ENCODE measurements at regions not wholly inside any gene's neighbourhood (a gene's known extent, or its start where the extent isn't known, plus 50 kb on each side); places are given as distances from the start of the nearest gene placed in this dataset.
"Not testable (repeated sequence)": the region's sequence is repeated elsewhere in the genome, so short reads cannot be mapped to it uniquely, and the experiment has no call there.

DNA sequence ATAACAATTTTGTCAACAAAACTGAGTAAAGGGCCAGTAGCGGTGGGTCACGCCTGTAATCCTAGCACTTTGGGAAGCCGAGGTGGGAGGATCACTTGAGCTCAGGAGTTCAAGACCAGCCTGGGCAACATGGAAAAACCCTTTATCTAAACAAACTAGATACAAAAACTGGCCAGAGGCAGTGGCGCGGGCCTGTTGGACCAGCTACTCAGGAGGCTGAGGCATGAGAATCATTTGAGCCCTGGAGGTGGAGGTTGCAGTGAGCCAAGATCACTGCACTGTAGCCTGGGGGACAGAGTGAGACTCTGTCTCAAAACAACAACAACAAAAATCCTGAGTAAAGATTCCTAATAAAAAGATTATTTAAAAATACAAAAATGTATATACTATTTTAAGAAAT is 583.1 kb downstream of the KCNJ2 start:
- DNase-seq, result not testable (repeated sequence)

DNA sequence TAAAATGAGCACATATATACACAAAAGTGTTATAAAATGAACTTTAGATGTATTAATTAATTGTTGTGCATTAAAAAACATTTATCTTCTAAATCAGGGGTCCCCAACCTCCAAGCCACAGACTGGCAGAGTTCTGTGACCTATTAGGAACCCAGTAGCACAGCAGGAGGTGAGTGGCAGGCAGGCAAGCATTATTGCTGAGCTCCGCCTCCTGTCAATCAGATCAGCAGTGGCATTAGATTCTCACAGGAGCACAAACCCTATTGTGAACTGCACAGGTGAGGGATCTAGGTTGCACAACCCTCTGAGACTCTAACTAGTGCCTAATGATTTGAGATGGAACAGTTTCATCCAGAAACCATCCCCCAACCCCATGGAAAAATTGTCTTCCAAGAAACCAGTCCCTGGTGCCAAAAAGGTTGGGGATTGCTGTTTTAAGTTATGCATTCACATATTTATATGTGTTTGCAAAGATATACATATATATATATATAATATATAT is 583.7 kb downstream of the KCNJ2 start:
- no peak for DNase-seq

DNA sequence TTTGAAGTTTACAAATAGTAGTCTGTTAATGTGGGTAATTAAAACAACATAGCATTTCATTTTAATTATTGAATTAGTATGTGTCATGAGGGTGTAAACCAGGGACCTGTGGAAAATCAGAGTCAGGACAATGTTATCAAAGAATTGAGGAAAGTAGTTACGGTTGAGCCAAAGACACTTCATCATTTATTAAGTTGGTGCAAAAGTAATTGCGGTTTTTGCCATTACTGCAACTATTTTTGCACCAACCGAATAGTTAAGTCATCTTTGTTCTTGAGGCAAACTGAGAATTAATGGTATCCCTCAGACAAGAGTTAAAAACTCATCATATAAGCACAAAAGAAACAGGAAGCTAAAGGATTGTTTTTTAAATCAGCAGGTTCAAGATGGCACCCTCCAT is 593.7 kb downstream of the KCNJ2 start:
- DNase-seq, result no peak

DNA sequence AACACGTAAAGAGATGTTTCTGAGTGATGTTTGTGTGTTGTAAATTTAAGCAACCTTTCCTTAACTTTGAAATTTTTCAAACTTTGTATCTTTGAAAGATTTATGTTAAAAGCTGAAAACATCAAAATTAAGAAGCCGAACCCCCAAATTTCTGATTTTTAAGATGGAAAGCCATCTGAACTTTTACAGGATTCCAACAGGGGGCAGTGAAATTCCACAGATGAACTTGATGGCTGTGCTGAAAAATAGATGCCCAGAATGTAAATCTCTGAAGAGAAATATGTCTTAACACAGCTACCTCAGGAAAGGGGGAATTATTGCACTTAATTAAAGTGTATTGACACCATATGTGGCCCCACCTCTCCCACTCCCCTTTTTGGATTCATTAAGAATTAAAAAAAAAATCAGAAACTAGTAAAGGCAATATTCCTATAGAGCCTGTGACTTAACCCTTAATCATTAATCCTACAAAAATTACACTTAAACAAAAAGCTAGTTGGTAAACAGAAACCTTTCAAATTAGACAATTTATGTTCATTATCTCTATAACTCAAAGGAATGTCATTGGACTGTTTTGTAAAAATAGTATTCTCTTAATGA is 597.9 kb downstream of the KCNJ2 start:
- DNase-seq, result peak in 1 of 2 experiments; percentile 7

DNA sequence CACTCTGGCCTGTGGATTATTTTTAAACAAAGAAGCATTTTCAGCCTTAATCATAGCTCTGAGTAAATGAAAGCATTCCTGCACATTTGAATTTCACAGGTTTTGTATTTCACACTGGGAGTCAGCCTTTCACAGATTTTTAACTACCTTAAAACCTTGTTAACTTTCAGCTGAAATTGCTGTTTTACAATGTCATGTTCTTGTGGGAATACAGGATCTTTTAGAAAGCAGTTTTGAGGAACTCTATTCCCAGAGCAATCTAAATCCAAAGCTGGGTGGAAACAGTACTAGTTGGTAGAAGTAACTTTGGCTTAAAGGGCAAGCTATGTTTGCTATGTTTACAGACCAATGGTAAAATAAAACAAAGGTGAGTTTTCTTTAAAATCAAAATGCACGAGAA is 600.6 kb downstream of the KCNJ2 start:
- no peak for DNase-seq

DNA sequence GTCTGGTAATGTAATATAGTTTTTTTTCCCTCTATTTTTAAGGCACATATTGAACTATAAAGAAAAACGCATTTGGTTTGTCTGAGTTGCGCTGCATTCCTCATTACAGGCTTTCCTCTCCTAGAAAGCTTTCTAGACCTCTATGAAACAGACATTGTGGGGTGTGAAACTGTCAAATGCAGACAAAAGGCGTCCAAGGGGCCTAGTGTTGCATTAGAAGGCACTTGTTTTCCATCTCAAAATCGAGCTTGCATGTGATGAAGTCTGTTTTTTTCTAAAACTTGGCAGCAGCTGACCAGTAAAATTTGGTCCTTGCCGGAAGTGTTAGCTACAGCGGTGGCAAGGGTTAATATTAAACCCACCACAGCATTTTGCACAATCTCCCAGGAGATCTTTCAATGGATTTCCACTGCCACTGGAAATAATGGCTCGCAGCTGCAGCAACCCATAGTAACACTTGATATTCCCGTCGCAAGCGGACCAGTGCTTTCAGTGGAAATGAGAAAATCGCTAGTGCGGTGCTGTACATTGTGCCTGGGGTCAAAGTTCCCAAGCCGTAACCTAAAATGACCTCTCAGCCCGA is 602.6 kb downstream of the KCNJ2 start:
- DNase-seq, result no peak

DNA sequence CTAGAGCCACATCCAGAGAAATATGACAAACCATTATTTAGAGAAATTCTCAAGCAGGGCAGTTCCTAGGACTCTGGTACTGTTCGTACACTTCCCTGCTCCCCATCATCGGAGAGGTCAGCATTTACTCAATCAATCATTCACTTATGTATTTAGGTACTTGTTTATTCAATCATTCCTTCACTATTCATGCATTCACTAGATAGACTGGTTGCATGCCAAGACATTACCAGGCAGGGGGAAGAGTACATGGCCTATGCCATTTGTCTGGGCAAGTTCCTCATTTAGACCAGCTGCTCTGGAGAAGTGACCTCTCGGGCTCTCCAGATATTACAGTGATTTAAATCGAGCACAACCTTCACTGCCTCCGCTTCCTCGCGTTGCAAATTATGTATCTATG is 603.4 kb downstream of the KCNJ2 start:
- no peak for DNase-seq

DNA sequence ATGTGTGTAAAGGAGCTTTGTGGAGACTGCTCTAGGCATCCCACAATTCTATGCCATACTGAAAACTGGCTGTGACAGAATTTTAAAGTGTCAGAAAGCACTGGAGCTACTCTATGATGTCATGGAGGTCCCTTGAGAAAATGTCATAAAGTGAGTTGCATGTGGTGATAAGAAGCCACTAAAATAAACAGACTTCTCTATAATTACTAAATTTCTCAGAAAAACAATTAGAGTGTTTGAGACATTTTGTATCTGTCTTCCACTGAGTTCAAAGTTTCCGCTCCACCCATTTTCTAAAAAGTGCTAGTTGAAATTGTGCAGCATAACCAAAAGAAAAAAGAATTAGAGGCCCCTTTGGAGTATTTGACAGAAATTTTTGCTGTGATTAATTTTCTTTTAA is 603.9 kb downstream of the KCNJ2 start:
- no peak for DNase-seq

DNA sequence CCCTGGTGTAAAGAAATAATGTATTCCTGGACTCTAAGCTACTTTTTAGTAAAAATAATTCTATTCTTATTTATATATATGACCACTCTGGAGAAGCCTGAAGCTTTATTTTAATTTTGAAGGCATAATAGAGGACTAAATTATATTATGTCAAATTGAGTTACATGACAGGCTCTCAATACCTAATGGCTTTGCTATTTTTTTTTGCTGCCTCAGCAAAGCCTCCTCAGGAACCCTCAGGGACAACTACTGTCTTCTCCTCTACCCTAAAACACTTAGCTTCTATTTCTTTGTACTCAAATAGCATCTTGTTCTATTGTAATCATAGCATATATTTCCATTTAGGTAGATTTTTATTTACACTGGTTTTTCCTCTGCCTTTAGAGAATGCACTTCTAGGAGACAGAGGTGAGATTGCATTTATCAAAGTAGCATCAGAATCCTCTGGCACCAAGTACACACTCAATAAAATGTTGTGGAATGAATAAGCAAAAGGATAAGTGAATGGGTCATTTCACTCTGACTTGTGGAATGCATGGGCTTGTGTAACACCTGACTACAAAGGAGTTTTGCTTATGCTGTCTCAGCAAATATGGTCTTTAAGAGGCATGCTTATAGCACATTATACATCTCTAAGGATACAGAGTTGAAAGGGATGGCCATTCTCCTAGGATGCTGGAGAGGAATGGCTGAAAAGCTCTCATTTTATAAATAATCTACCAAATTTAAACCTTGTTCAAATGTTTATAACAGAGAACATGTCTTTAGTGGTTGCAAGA is 605.2 kb downstream of the KCNJ2 start:
- no peak for DNase-seq

DNA sequence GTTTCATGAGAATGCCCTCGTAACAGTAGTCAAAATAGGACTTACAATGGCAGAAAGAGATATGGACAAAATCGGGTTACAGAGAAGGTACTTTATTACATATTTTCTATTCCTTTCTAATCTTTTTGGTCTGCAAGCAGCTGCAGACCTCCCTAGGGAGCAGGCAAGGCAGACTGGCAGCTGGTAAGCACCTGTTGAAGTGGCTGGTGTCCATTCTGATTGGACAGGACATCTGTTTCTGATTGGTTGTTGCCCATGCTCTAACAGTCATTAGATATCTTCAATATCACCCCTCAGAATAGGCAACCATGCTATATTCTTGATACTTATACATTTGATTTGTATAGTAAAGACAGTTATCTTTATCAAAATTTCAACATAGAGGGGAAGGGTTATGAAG is 606.3 kb downstream of the KCNJ2 start:
- DNase-seq, result no peak

DNA sequence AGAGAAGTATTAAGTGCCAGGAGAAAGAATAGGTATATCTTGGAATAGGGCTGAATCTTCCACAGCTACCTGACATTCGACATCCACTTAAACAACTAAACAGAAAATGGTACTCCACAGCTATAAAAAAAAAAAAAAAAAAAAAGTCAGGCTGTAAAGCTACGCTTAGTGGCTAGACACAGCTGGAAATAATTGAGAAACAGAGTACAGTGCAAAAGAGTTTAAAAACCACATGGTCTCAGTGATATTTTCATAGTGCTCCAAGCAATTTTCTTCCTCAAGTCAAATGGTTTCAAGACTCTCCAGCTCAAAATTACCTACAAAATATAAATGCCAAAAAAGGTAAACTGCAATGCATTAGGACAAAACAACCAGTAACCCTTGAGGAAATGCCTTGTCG is 607.1 kb downstream of the KCNJ2 start:
- DNase-seq, result no peak

DNA sequence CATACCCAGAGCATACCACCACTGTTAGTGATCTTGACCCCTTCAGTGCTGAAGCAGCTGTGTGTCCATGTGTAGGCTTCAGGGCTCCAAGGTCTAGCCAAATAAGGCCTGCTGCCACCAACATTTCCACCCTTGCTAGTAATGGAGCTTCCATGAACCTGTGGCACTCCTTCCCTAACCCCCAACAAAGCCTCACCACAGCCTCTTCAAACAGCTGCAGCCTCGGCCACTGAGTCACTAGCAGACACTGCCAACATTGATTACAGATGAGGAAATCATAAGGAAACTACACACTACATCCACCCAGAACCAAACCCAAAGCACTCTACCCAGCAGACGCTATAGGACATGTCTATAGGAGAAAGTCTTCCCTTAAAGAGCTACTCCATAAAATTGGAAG is 610.7 kb downstream of the KCNJ2 start:
- no peak for DNase-seq

DNA sequence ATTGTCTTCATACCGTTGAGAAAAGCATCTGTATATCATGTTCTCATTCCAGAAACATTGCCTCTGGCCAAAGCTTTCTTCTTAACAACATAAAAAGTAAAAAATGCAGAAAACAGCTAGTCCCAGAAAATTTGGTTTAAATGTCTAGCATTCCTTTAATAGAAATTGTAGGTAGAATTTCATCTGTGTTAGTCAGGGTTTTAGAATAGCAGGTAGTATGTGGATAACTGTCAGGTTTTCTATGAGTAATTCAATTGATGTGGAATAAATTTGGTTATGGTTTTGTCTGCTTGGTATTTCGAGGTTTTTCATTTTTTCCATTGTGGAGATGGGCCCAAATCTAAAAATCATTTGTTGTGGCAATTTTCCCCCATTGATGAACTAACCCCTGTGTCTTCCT is 616.7 kb downstream of the KCNJ2 start:
- no peak for DNase-seq

DNA sequence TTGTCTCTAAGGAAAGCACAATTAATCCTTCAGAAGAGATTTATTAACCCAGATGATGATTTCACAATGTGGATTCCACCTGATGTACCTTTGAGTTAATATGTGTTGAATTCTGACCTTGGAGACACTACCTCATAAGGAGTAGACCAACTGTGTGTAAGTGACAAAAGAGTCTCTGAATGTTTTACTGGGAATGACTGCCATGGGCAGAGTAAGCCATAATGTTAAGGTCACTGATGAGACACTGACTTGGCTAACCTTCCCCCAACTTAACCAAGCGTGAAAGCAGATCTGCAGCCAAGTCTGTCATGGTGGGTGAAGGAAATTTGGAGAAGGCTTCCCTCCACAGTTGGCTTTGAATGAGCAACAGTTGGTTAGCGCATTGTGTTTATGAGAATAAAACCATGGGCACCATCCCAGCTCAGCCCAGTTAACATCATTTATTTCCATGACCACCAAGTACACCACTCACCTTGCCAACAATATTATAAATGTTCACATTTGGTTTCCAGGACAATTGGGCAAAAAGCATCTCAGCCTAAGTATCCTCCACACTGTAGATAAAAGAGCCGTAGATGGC is 618.5 kb downstream of the KCNJ2 start:
- no peak for DNase-seq

DNA sequence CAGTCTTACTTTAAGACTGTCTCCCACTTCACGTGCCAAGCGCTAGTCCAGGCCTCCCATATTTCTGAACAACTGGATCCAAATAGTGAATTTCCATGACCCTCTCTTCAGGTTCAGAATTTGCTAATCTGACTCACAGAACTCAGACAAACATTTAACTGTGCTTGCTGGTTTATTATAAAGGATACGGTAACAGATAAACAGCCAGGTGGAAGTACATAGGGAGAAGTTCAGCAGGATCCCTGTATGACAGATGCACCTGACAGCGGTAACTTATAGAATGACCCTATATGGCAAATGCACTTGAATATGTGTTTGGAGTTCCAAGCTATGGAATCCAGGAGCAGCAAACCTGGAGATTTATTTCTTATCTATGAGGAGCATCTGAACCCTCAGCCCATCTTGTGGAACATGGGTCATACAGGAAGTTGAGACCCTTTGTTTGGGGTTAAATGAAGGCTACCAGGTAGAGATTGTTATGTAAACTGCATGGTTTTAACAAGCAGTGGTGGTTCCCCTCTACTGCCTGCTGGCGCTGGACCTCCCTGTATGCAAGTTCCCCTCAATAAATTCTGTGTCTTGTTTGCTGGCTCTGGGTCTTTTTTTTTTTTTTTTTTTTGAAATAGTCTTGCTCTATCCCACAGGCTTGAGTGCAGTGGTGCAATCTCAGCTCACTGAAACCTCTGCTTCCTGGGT is 622.6 kb downstream of the KCNJ2 start:
- DNase-seq, result no peak

DNA sequence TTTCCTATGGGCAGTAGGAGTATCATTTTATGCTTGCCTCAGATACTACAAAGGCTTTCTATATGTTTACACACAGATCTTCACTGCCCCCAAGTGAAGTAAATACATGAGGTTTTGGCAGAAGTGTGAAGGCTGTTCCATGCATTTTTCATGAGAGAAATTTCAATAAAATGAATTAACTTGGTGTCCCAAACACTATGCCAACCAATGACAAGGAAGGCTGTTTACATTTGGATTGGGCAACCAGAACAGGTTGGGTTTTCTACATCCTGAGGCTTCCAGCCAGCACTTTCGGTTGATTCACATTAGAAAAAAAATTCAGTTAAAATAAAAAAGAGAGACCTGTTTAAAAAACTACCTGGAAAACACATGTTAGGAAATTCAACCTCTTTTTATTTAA is 625.4 kb downstream of the KCNJ2 start:
- DNase-seq, result no peak

DNA sequence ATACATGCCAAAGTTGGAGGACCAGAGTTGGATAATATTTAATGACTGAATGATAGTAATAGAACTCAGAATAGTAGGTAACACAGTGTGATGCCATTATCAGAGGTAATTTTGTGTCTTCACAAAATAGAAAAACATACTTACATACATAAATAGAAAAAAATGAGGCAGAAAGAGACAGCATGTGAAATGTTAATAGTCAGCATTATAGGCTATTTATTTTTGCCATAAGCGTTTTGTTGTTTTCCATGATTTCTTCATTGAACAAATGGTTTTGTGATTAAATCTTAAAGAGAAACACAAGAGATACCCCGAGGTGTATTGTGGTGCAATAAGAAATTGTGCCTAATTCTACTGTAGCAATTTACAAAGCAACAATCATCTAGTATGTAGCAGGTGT is 626.3 kb downstream of the KCNJ2 start:
- no peak for DNase-seq

DNA sequence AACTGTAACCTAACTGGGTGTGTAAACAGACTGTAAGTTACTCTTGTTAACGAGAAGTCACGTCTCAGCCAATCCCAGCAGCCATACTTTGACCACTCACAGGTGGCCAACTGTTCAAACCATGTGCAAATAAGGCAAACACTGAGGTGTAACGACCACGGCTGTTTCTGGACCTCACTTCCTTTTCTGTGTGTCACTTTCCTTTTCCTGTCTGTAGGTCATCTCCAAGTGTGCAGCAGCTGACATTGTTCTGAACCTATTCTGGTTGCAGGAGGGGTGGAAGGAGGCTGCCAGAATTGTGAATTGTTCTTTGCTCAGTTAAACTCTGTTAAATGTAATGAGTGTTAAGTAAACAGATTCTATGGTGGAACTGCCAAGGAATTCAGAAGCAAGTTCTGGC is 627.4 kb downstream of the KCNJ2 start:
- DNase-seq, result no peak

DNA sequence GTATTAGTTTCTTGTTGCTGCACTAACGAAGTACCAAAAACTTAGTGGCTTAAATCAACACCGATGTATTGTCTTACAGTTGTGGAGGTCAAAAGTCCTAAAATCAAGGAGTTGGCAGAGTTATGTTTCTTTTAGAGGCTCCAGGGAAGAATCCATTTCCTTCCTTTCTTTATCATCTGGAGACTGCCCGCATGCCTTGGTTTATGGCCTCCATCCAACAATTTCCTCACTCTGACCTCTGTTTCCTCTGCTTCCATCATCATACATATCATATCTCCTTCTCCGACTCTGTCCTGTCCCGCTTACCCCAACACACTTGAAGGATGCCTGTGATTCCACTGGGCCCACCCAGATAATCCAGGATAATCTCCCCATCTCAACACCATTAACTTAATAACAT is 627.8 kb downstream of the KCNJ2 start:
- no peak for DNase-seq

DNA sequence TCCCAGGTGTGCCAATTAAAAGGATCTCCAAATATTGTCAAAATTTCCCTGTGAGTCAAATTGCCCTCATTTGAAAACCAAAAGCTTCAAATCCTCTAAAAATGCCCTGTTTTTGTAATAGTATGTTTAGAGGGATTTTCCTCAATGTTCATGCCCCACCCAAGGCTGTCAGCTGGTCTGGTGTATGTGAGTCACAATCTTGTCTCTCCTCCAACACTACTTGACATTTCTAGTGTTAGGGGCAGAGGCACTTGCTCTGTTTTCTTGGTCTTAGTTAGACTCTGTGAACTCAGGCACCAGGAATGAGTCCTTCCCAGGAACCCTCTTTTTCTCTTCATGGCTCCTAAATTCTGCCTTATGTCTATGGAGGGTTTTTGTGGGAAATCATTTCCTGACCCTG is 634.8 kb downstream of the KCNJ2 start:
- no peak for DNase-seq

DNA sequence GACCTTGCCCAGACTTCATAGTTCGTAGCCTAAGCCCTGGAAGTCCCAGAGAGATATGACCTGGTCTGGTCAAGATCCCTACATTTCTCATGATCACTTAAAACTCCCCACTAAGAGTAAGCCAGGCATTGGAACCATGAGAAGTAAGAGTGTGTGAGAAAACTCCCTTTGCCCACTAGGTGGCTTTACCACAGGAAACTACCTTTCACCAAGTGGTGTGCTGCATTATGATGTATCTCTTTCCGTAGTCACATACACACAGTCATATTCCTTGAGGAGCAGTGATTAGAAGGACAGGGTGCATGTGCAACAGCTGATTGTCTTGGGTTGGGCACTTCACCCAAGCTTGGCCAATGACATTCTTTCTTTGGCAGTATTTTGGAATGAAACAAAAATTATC is 639.3 kb downstream of the KCNJ2 start:
- DNase-seq, result no peak

DNA sequence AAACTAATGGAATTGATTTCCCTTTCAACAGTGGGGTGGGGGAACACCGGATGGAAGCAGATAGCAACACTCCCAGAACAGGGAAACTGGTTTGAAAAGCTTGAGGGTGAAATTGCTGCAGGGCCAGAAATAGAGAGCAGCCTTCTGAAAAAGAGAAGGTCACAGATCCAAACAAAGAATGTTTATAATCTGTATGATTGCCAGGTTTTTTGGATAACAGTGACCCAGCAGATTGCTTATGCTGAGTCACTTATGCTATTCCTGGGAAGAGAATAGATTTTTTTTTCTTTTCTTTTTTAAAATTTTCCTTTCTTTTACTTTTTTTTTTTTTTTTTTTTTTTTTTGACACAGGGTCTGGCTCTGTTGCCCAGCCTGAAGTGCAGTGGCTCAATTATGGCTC is 641.3 kb downstream of the KCNJ2 start:
- DNase-seq, result no peak

DNA sequence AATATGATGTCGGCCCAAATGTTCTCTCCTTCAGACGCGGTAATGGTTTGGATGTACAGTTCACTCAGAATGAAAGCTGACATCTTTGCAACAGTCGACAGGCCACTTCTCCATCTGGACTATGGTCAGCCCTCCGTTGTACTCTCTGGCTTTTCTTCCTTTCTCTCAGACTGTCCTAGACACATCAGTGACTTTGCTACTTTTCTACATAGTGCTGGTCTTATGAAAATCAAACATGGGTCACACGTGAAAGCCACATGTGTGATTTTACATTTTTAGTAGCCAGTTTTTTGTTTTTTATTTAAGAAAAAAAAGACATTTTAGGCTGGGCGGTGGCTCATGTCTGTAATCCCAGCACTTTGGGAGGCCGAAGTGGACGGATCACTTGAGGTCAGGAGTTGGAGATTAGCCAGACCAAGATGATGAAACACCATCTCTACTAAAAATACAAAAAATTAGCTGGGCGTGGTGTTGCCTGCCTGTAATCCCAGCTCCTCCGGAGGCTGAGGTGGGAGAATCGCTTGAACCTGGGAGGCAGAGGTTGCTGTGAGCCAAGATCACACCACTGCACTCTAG is 644.1 kb downstream of the KCNJ2 start:
- DNase-seq, result no peak
